LNCaP clone FGC (cell line): ENCODE measurements at regions not wholly inside any gene's neighbourhood (a gene's known extent, or its start where the extent isn't known, plus 50 kb on each side); places are given as distances from the start of the nearest gene placed in this dataset.

Experiments used
- DNase-seq: peaks from one replicate; pipeline ENCODE4 v3.0.0-alpha.2; 2011; ENCODE audit warnings: low read depth
- H3K4me3 ChIP-seq: 2 replicates; pipeline ENCODE4 v1.5.1; 2011; ENCODE audit warnings: mild to moderate bottlenecking, low read depth, low read length, control low read depth
- CTCF ChIP-seq: IDR thresholded peaks from 2 replicates; pipeline ENCODE4 v1.5.1; 2012; ENCODE audit warnings: mild to moderate bottlenecking; ENCODE audit not compliant: control insufficient read depth, insufficient read depth; ENCODE audit errors: extremely low read depth

GRCh38 chr5:71982717-71983395 is 124.4 kb upstream of the MAP1B start:
- no peak overlapping the region for H3K4me3 ChIP-seq
- no peak for DNase-seq
- TF ChIP-seq CTCF = no peak

GRCh38 chr5:71986101-71986500 is 121.2 kb upstream of the MAP1B start:
- no peak for TF ChIP-seq CTCF
- DNase-seq = no peak
- H3K4me3 ChIP-seq = no peak overlapping the region

GRCh38 chr5:71988808-71989207 is 118.5 kb upstream of the MAP1B start:
- no peak for DNase-seq
- no peak overlapping the region for H3K4me3 ChIP-seq
- no peak for TF ChIP-seq CTCF

GRCh38 chr5:71993600-71993999 is 113.7 kb upstream of the MAP1B start:
- DNase-seq = no peak

GRCh38 chr5:71996789-71997188 is 110.5 kb upstream of the MAP1B start:
- no peak for DNase-seq
- H3K4me3 ChIP-seq = no peak overlapping the region
- no peak for TF ChIP-seq CTCF

More at GRCh38 chr5:71993600-71993999, 113.7 kb upstream of the MAP1B start:
- no peak for TF ChIP-seq CTCF
- no peak overlapping the region for H3K4me3 ChIP-seq

- no peak for DNase-seq
- no peak for TF ChIP-seq CTCF
- no peak overlapping the region for H3K4me3 ChIP-seq
Observed at GRCh38 chr5:71998746-71999145, 108.5 kb upstream of the MAP1B start.

GRCh38 chr5:72000707-72001106 is 106.6 kb upstream of the MAP1B start:
- no peak for DNase-seq
- no peak overlapping the region for H3K4me3 ChIP-seq
- TF ChIP-seq CTCF = no peak
